NCI-H1694 (cell line): ENCODE measurements at regions not wholly inside any gene's neighbourhood (a gene's known extent, or its start where the extent isn't known, plus 50 kb on each side); places are given as distances from the start of the nearest gene placed in this dataset.
"Not testable (repeated sequence)": the region's sequence is repeated elsewhere in the genome, so short reads cannot be mapped to it uniquely, and the experiment has no call there.

ENCODE experiments used
- DNase-seq: peaks from one replicate; lab custom pipeline; 2025; lab: John Stamatoyannopoulos, UW

GRCh38 chrX:143455046-143455445 is 62.2 kb downstream of the SPANXN3 start:
- DNase-seq = peak; percentile 1

- peak; percentile 35 for DNase-seq
These were observed 79.8 kb downstream of the SPANXN3 start for GRCh38 chrX:143437439-143437838.

DNA sequence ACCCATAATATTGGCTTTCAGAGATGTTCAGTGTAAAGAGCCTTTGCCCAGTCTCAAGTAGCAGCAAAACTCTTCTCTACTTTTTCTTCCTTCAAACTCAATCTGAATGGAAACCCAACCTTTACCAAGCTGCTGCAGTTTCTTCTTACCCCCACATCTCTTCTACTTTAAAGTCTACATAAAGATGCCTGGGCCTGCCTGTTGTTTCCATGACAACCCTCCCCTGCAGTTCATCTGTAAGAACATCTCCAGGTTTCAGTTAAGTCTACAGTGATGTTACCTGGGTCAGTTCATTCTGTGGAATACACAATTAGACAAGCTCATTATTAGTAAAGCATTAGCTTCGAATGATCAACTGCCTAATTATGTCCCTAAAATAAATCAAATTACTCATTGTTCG is 81.4 kb downstream of the SPANXN3 start:
- DNase-seq = no peak

GRCh38 chrX:143429811-143430210 is 87.5 kb downstream of the SPANXN3 start:
- no peak for DNase-seq

DNA sequence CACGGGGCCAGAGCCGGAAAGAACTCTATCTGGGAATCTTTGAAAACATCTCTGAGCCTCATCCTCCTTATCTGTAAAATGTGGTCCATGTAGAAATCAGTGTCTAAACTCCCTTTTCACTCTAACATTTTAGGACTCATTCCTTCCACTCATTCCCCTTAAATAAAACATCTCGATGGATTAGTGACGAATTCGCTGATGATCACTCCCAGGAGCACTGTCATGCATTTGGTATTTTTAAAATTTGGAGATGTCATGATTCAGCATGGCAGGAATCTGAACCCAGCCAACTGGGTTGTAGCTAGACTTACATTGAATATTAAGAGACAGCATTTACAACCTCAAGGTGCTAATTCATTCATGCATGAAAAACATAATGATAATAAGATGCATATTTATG is 88.1 kb downstream of the SPANXN3 start:
- no peak for DNase-seq

DNA sequence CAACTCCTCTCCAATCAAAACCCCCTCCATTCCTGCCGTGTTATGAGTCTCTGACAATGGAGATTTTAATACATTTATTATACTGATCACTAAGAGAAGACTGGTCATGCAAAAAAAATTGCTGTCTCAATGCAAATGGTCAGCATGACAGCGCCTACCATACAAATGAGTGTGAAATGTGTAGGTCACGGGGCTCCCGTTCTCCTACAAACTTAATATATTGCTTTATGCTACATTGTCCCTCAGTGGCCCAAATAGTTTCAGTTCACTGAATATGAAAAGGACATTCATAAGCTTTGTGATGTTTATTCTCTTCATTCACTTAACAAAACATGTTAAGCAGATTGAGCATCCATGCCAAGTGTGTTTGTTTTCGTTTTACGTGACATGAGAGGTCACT is 116.1 kb downstream of the SPANXN3 start:
- no peak for DNase-seq

GRCh38 chrX:143378851-143379250 is 138.4 kb downstream of the SPANXN3 start:
- no peak for DNase-seq

DNA sequence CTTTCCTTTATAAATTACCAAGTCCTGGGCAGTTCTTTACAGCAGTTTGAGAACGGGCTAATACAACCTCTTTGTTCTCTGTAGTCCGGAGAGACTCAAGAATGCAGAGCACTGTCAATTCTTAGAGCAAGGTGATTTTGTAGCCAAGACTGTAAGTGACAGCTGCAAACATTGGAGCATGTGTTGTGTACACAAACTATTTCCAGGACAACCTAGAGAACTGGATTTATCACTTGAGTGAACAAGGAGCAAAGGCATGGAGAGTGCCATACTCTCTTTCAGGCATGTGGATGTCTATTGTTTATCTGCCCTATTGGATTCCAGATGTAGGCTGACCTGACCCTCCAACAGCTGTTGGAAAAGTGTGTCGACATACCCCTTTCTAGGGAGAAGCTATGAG is 153.9 kb downstream of the SPANXN3 start:
- no peak for DNase-seq

- no peak for DNase-seq
These were observed 177.1 kb downstream of the SPANXN3 start for GRCh38 chrX:143340190-143340589.

DNA sequence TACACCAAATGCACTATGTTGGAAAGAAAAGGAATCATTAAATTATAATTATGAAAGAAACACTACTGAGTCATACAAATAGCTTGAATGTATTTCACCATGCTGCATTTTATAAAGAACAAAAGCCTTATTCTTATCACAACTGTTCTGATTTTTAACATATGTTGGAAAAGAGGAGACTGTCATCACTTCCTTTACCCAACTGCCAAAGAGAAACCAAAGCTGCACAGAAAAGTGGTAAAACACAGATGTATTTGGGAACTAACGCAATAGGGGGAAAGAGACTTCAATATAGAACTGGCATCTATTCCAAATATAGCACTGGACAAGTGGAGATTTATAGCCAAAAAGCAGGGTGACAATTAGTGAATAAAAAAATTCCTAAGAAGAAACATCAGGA is 181.0 kb downstream of the SPANXN3 start:
- DNase-seq = no peak

DNA sequence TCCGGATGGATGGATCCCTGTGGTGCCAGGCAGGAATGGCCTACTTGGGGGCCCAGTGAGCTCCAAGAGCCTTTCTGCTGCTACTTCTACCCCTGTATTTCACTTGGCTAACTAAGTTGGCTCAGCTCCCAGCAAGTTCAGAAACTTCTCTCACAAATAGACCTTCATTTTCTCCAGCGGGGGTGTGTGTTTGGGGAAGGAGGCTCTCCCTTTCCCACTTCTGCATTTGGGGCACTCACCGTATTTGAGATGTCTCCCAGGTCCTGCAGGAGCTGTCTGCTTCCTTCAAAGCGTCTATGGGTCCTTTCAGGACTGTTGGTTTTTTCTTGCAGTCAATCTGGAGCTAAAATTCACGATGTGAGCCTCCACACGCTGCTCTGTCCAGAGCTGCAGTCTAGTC is 197.7 kb downstream of the SPANXN3 start:
- DNase-seq = no peak

DNA sequence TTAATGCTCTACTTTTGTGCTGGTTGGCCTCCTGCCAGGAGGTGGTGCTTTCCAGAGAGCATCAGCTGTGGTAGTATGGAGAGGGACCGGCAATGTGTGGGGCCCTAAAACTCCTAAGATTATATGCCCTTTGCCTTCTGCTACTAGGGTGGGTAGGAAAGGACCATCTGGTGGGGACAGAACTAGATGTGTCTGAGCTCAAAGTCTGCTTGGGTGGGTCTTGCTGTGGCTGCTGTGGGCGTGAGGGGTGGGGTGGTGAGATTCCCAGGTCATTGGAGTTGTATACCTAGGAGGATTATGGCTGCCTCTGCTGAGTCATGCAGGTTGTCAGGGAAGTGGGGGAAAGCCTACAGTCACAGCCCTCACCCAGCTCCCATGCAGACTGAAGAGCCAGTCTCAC is 198.4 kb downstream of the SPANXN3 start:
- not testable (repeated sequence) for DNase-seq

GRCh38 chrX:143306991-143307937 is 210.0 kb downstream of the SPANXN3 start:
- no peak for DNase-seq

- DNase-seq = no peak
These were observed 212.8 kb downstream of the SPANXN3 start for GRCh38 chrX:143304518-143304917.

DNA sequence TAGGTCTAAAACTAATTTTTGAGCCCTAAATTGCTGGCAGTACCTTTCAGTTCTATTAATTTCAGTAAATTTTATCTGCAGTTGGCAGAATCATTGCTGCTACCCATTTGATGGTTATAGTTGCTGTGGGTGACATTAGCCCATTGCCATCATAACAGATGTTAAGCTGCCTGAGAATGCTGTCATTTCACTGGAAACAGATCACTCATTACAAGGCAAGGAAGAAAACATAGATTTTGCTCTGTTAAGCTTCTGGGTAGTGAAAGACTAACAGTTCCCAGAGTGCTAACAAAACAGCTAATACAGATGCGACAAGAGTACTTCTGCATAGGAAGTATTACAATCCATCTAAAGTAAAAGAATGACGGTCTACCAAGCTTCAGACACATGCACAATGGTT is 213.2 kb downstream of the SPANXN3 start:
- DNase-seq = no peak

GRCh38 chrX:143298663-143299241 is 218.5 kb downstream of the SPANXN3 start:
- no peak for DNase-seq

DNA sequence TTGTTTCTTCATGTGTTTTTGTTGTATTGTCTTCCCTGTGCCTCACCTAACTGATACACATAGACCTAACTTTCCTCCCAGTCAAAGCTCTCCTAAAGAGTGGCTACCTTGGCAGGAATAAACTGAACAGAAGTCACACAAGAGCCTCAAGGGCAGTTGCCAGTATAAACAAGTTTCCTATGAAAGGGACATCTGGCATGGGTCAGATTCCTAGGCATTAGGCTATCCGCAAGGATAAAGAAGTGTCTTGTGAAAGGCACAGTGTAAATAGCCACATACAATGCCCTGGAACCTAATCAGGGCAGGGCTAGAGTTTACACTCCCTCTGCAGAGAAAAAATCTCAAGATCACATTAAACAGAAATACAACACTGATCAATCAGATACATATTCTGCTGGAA is 220.8 kb downstream of the SPANXN3 start:
- DNase-seq = no peak

DNA sequence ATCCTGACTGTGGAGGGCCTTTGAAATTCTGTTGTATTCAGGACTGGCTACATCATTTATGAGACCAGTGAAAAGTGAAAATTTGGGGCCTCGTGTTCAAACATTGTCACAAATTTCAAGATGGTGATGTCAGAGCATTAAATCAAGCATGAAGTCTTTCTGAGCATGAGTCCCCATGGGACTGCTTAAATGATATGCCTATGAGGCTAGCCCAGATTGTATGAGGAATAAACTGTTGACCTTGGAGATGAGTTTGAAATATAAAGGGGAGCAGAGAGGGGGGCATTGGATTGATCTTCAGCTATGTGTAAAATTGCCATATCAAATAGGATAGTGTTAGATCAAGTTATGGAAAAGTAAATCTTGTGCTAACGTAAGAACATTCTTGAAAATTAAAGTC is 230.0 kb downstream of the SPANXN3 start:
- DNase-seq = no peak

DNA sequence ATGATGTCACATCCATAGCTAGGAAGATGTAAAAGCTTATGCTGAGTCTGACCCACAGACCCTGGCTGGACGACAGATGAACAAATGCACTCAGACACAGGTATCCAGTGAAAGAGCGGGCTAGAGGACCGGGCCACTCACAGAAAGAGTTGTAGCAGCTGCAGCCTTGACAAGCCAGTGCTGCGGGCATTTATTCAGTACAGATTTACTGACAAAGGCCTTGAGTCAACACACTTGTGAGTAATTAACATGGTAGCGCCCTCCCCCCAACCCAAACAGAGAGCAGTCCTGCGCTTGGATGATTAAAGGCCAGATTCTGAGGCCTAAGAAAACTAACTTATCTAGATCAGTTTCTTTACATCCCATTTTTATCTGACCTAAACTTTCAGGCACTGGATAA is 244.6 kb downstream of the SPANXN4 start:
- DNase-seq = no peak

DNA sequence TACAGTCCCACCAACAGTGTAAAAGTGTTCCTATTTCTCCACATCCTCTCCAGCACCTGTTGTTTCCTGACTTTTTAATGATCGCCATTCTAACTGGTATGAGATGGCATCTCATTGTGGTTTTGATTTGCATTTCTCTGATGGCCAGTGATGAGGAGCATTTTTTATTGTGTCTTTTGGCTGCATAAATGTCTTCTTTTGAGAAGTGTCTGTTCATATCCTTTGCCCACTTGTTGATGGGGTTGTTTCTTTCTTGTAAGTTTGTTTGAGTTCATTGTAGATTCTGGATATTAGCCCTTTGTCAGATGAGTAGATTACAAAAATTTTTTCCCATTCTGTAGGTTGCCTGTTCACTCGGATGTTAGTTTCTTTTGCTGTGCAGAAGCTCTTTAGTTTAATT is 218.9 kb downstream of the SPANXN4 start:
- DNase-seq = not testable (repeated sequence)

GRCh38 chrX:143240658-143241057 is 214.9 kb downstream of the SPANXN4 start:
- DNase-seq = no peak

DNA sequence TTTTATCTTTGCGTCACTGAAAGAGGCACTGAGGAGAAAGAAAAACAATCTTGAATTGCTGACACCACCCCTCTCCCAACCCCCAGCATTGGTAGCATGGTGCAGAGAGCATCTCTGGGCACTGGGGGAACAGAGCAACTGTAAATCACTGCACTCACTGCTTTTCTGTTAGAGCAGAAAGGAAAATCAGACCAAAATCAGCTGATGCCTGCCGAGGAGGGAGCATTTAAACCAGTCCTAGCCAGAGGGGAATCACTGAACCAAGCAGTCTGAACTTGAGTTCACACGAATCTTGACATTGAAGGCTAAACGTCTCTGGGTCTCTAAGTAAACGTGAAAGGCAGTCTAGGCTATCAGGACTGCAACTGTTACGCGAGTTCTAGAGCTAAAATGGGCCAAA is 205.8 kb downstream of the SPANXN4 start:
- no peak for DNase-seq

DNA sequence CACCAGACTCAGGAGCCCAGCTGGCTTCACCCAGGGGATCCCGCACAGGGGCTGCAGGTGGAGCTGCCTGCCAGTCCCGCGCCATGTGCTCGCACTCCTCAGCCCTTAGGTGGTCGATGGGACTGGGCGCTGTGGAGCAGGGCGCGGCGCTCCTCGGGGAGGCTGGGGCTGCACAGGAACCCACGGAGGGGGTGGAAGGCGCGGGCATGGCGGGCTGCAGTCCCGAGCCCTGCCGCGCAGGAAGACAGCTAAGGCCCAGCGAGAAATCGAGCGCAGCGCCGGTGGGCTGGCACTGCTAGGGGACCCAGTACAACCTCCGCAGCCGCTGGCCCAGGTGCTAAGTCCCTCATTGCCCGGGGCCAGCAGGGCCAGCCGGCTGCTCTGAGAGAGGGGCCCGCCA is 202.9 kb downstream of the SPANXN4 start:
- DNase-seq = not testable (repeated sequence)

DNA sequence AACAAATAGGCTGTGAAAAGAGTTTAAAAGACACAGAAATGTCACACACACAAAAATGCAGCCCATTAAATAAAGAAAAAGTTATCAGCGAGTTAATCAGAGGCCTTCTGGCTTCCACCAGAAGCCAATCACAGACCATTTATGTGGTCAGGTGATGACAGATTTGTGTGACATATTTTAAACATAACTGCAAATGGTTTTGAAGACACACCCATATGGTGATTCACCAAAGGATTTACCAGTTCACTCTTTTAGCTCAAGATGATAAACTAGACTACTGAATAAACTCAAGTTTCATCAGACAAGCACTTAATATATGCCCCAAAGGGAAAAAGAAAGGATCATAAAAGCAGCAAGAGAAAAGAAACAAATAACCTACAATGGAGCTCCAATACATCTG is 181.2 kb downstream of the SPANXN4 start:
- DNase-seq = no peak
